Ishikawa (cell line): ENCODE measurements at regions not wholly inside any gene's neighbourhood (a gene's known extent, or its start where the extent isn't known, plus 50 kb on each side); places are given as distances from the start of the nearest gene placed in this dataset.

Experiments
- CEBPB ChIP-seq: IDR thresholded peaks from 2 replicates; pipeline ENCODE4 v1.6.1; 2012
- CREB1 ChIP-seq: IDR thresholded peaks from 2 replicates; pipeline ENCODE4 v1.6.1; 2012; ENCODE audit warnings: low read depth
- EGR1 ChIP-seq: IDR thresholded peaks from 2 replicates; pipeline ENCODE4 v1.6.1; 2012
- EP300 ChIP-seq: IDR thresholded peaks from 2 replicates; pipeline ENCODE4 v1.6.1; 2012; ENCODE audit warnings: borderline replicate concordance
- FOXM1 ChIP-seq: IDR thresholded peaks from 2 replicates; pipeline ENCODE4 v1.6.1; 2012; ENCODE audit warnings: low read depth, borderline replicate concordance
- MAX ChIP-seq: IDR thresholded peaks from 2 replicates; pipeline ENCODE4 v1.6.1; 2012
- NFIC ChIP-seq: IDR thresholded peaks from 2 replicates; pipeline ENCODE4 v1.6.1; 2012
- RAD21 ChIP-seq: IDR thresholded peaks from 2 replicates; pipeline ENCODE4 v1.6.1; 2012; ENCODE audit warnings: low read depth
- REST ChIP-seq: IDR thresholded peaks from 2 replicates; pipeline ENCODE4 v1.6.1; 2012; ENCODE audit warnings: low read depth, mild to moderate bottlenecking
- TAF1 ChIP-seq: IDR thresholded peaks from 2 replicates; pipeline ENCODE4 v1.6.1; 2012; ENCODE audit warnings: low read depth, mild to moderate bottlenecking
- TCF12 ChIP-seq: IDR thresholded peaks from 2 replicates; pipeline ENCODE4 v1.6.1; 2012; ENCODE audit warnings: low read depth
- TEAD4 ChIP-seq: IDR thresholded peaks from 2 replicates; pipeline ENCODE4 v1.6.1; 2012
- USF1 ChIP-seq: IDR thresholded peaks from 2 replicates; pipeline ENCODE4 v1.6.1; 2012
- YY1 ChIP-seq: IDR thresholded peaks from 2 replicates; pipeline ENCODE4 v1.6.1; 2012; ENCODE audit warnings: low read depth
- ZBTB7A ChIP-seq: IDR thresholded peaks from 2 replicates; pipeline ENCODE4 v1.6.1; 2012; ENCODE audit warnings: low read depth

GRCh38 chr4:122232633-122233032, 80.5 kb downstream of the BLTP1 start:
- TF ChIP-seq TEAD4 = no peak
- TF ChIP-seq TCF12 = no peak
- TF ChIP-seq EGR1 = no peak
- no peak for TF ChIP-seq CEBPB
- no peak for TF ChIP-seq CREB1
- TF ChIP-seq MAX = no peak
- no peak for TF ChIP-seq REST
- TF ChIP-seq NFIC = no peak

- TF ChIP-seq MAX (no peak), YY1 (no peak), USF1 (no peak), FOXM1 (no peak), TCF12 (no peak), ZBTB7A (no peak), EP300 (no peak), NFIC (no peak), TEAD4 (no peak), REST (no peak), RAD21 (no peak), CREB1 (no peak), CEBPB (no peak), EGR1 (no peak), TAF1 (no peak)
These were observed 82.6 kb downstream of the BLTP1 start for GRCh38 chr4:122234686-122235085.

- TF ChIP-seq CREB1 (no peak), TCF12 (no peak), TAF1 (no peak), FOXM1 (no peak), RAD21 (no peak), EP300 (no peak), MAX (no peak), EGR1 (no peak), ZBTB7A (no peak), CEBPB (no peak), YY1 (no peak), TEAD4 (no peak), USF1 (no peak), NFIC (no peak), REST (no peak)
These were observed 91.7 kb downstream of the BLTP1 start for GRCh38 chr4:122243785-122244184.

GRCh38 chr4:122244764-122245163, 92.6 kb downstream of the BLTP1 start:
- TF ChIP-seq YY1 (no peak), TAF1 (no peak), NFIC (no peak), FOXM1 (no peak), CREB1 (no peak), EP300 (no peak), TCF12 (no peak), USF1 (no peak), EGR1 (no peak), CEBPB (no peak), RAD21 (no peak), MAX (no peak), TEAD4 (no peak), ZBTB7A (no peak), REST (no peak)
